Lung (tissue), 11 donors: ENCODE measurements at regions not wholly inside any gene's neighbourhood (a gene's known extent, or its start where the extent isn't known, plus 50 kb on each side); places are given as distances from the start of the nearest gene placed in this dataset.

Source experiments
- ATAC-seq: fragments of 200-7000 bp; cut with Tn5 transposase; one replicate; pipeline ENCODE4 v1.9.1; 2020; ENCODE audit warnings: moderate number of reproducible peaks; ENCODE audit not compliant: insufficient read depth, low FRiP score
- DNase-seq, 3 donors: peaks; one replicate each; pipeline ENCODE4 v3.0.0-alpha.2; 2013 to 2017
- H3K27ac ChIP-seq, 2 donors: one replicate each; pipeline ENCODE4 v1.5.1; 2013; ENCODE audit warnings: mild to moderate bottlenecking in 2 of 2, moderate library complexity in 2 of 2, control low read depth in 1 of 2, inconsistent platforms in 1 of 2, low read depth in 1 of 2, low read length in 1 of 2
- H3K27me3 ChIP-seq, 3 donors: one replicate each; pipeline ENCODE4 v1.5.1; 2013; ENCODE audit warnings: low read length in 2 of 3; ENCODE audit not compliant: control insufficient read depth in 3 of 3, insufficient read depth in 3 of 3
- H3K36me3 ChIP-seq, 4 donors: one replicate each; pipeline ENCODE4 v1.5.1; 2013; ENCODE audit warnings: low read length in 4 of 4, mild to moderate bottlenecking in 1 of 4, moderate library complexity in 1 of 4; ENCODE audit not compliant: control insufficient read depth in 4 of 4, insufficient read depth in 4 of 4
- H3K4me1 ChIP-seq, 5 donors: one replicate each; pipeline ENCODE4 v1.5.1; 2013; ENCODE audit warnings: low read length in 5 of 5, mild to moderate bottlenecking in 2 of 5, moderate library complexity in 1 of 5; ENCODE audit not compliant: control insufficient read depth in 5 of 5, insufficient read depth in 5 of 5
- H3K4me3 ChIP-seq: one replicate; pipeline ENCODE4 v1.5.1; 2013; ENCODE audit warnings: mild to moderate bottlenecking, control low read depth, moderate library complexity
- H3K9ac ChIP-seq, 2 donors: one replicate each; pipeline ENCODE4 v1.5.1; 2013; ENCODE audit warnings: low read length in 2 of 2, control low read depth in 1 of 2; ENCODE audit not compliant: insufficient read depth in 1 of 2
- H3K9me3 ChIP-seq, 4 donors: one replicate each; pipeline ENCODE4 v1.5.1; 2013; ENCODE audit warnings: low read length in 3 of 4, mild to moderate bottlenecking in 1 of 4, moderate library complexity in 1 of 4; ENCODE audit not compliant: control insufficient read depth in 4 of 4, insufficient read depth in 3 of 4
- WGBS, 2 donors: extraction: QIAGEN DNeasy Blood & Tissue Kit; methylation state at CpG; one replicate each; pipeline ENCODE4 v1.1.7; 2013; 5-methylcytosine and 5-hydroxymethylcytosine counted together
- TF ChIP-seq, protein P1 (sequence below): IDR thresholded peaks from 2 replicates; pipeline ENCODE4 v1.5.1; 2012; ENCODE audit warnings: mild to moderate bottlenecking; ENCODE audit errors: control extremely low read depth, extremely low read depth
- donor health status: control.
- donor health status: control.
- donor health status: Bipolar disorder and iron deficiency.
- donor health status: healthy.
- donor health status: DM: yes; HTN: yes; CAD: no.

DNA sequence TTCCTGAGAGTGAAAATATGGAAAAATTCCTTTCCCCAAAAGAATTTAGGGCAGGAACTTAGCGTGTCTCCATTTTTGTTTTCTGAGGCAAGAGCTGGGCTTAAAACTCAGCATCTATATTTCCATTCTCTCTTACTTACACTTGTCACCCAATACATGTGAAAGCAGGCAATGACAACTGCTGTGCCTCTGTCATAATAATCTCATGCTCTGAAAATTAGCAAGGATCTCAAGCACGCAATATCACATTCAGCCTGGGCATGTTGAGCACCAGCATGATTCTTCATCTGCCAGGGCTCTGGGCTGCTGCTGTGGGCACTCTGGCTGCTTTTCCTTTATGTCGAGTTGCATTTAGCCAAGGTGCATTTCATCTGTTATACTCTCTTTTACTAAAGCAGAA is 255.5 kb downstream of the SNX10 start:
- Histone ChIP-seq H3K4me1 (peaks cover 0 to 16% (median 0%) of the 10 kb centered on the region in 5 donors), H3K27me3 (peaks cover 0 to 3% (median 0%) of the 10 kb centered on the region in 3 donors), H3K9me3 (peaks cover 0 to 7% (median 0%) of the 10 kb centered on the region in 4 donors), H3K36me3 (no peaks in the 10 kb centered on the region), H3K9ac (no peak overlapping the region), H3K4me3 (no peak overlapping the region), H3K27ac (no peak overlapping the region)
- ATAC-seq (no peak), DNase-seq (no peak)
- TF ChIP-seq, protein P1, sequence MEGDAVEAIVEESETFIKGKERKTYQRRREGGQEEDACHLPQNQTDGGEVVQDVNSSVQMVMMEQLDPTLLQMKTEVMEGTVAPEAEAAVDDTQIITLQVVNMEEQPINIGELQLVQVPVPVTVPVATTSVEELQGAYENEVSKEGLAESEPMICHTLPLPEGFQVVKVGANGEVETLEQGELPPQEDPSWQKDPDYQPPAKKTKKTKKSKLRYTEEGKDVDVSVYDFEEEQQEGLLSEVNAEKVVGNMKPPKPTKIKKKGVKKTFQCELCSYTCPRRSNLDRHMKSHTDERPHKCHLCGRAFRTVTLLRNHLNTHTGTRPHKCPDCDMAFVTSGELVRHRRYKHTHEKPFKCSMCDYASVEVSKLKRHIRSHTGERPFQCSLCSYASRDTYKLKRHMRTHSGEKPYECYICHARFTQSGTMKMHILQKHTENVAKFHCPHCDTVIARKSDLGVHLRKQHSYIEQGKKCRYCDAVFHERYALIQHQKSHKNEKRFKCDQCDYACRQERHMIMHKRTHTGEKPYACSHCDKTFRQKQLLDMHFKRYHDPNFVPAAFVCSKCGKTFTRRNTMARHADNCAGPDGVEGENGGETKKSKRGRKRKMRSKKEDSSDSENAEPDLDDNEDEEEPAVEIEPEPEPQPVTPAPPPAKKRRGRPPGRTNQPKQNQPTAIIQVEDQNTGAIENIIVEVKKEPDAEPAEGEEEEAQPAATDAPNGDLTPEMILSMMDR: no peak
- WGBS, 2 donors: 96 to 97% methylated on average over 3 of the region's 3 CpGs

DNA sequence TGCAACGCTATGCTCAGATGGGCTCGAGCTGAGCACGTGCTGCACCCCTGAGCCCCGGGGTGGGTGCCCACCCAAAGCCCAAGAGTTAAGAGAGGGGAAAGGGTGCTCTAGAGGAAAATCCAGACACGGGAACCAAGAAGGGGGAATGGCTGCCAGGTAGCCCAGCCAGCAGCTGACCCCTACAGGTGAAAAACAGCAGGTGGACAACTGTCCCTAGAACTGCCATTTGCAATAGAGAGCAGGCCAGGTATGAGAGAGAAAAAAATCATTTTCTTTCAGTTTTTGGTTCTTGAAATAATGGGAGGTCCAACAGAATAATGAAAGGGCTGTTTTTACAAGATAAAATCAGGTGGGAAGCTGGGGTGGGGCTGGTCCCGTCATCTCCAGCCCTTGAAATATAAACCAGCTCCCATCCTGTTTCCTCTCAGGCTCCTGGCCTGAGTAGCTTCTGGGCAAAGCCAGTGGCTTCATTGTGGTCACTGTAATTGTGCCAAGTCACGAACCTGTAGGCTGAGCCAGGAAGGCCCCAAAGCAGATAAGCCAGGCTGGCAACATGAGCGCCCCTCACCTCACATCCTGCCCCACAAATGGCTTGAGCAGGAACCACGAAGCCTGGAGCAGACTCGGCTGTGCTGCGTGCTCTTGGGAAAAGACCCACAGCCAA is 257.8 kb downstream of the SNX10 start:
- peaks cover 0 to 6% (median 0%) of the 10 kb centered on the region in 5 donors for H3K4me1 ChIP-seq
- H3K4me3 ChIP-seq: no peak overlapping the region
- 43 to 58% methylated on average over 11 of the region's 11 CpGs for WGBS, 2 donors
- no peaks in the 10 kb centered on the region for H3K36me3 ChIP-seq
- DNase-seq (no peak), ATAC-seq (no peak)
- H3K27me3 ChIP-seq: peaks cover 0 to 3% (median 0%) of the 10 kb centered on the region in 3 donors
- H3K9me3 ChIP-seq: peaks cover 0 to 4% (median 0%) of the 10 kb centered on the region in 4 donors
- peak overlapping the region in 1 of 2 donors; percentile 29 for H3K27ac ChIP-seq
- TF ChIP-seq, protein P1: no peak
- H3K9ac ChIP-seq: no peak overlapping the region

DNA sequence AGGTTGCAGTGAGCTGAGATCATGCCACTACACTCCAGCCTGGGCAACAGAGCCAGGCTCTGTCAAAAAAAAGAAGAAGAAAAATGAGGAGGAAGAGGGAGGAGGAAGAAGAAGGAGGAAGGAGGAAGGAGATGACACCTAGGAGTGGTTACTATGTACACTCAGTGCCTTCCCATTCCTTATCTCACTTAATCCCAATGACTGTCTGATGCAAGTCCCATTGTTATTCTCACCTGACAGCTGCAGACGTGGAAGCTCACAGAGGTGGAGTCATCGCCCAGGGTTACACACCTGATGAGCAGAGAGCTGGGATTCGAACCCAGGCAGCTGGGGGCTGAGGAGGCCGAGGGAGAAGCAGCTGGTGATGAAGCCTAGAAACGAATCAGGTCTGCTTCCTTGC is 258.8 kb downstream of the SNX10 start:
- WGBS, 2 donors: 61% methylated on average over 5 of the region's 5 CpGs
- TF ChIP-seq, protein P1: no peak
- Histone ChIP-seq H3K9me3 (peaks cover 0 to 4% (median 0%) of the 10 kb centered on the region in 4 donors), H3K36me3 (no peaks in the 10 kb centered on the region), H3K4me1 (no peaks in the 10 kb centered on the region), H3K9ac (no peak overlapping the region), H3K27me3 (peaks cover 0 to 3% (median 0%) of the 10 kb centered on the region in 3 donors), H3K27ac (no peak overlapping the region), H3K4me3 (no peak overlapping the region)
- no peak for DNase-seq
- ATAC-seq: no peak
